GM18909 (cell line): ENCODE measurements at regions not wholly inside any gene's neighbourhood (a gene's known extent, or its start where the extent isn't known, plus 50 kb on each side); places are given as distances from the start of the nearest gene placed in this dataset.

ENCODE experiments used
- ATAC-seq: cut with Tn5 transposase; IDR thresholded peaks from one replicate; pipeline ENCODE4 v1.9.1; 2021; ENCODE audit warnings: mild to moderate bottlenecking; ENCODE audit not compliant: unreplicated experiment, poor library complexity

GRCh38 chr20:10978019-10978702 lies 304.4 kb upstream of the JAG1 start:
- ATAC-seq, result no peak

- no peak for ATAC-seq
These were observed 304.9 kb upstream of the JAG1 start for GRCh38 chr20:10978713-10979112.

GRCh38 chr20:10982692-10983091 lies 308.9 kb upstream of the JAG1 start:
- no peak for ATAC-seq

- no peak for ATAC-seq
These were observed 310.5 kb upstream of the JAG1 start for GRCh38 chr20:10984294-10984693.

DNA sequence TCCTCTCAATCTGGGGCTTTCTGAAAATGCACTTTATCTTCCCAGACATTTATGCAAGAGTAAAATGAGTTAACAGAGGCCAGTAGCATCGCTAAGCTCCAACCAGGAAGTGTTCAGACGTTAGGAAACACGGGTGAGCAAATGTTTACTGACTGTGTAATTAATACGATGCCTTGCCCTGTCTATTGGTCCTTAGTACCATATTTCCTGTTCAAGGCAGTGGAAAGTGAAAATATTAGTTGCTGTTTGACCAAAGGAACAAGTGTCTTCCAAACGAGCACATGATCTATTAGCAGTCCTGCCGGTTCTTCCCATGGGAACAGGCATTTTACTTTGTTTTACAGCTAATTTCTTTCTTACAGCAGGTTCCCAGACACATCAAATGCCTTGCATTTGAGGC lies 311.1 kb upstream of the JAG1 start:
- no peak for ATAC-seq

- no peak for ATAC-seq
These were observed 311.7 kb upstream of the JAG1 start for GRCh38 chr20:10985536-10985935.

GRCh38 chr20:10986586-10986985 lies 312.8 kb upstream of the JAG1 start:
- ATAC-seq, result no peak

GRCh38 chr20:10987651-10988383 lies 314.0 kb upstream of the JAG1 start:
- ATAC-seq, result no peak

DNA sequence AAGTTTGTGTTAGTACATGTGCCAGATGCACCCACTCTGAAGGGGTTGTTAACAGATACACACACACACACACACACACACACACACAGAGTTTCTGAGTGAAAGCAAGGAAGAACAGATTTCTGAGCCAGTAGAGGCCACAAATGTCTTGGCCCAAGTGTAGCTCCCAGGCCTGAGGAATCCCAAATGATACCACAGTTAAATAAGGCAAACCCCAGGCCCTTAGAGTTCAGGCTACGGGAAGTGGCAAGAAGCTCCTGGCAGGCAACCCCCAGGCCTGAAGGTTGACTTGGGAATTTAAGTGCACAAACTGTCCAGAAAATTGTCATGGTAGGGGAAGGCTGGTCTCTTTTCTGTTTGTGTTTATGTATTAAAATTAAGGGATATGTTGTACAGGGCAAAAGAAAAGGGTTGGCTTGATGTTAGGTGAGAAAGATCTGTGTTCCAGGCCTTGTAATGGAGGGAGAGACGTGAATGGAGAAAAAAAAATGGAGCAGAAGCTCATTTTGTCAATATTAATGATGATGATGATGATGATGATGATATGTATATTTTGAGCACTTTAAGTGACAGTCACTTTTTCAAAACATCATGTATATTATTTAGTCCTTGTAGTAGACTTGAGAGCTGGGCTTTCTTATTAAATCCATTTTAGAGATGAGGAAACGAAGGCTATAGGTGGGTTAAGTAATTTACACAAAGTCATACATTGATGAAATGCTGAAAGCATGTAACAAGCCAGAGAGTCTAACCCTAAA lies 317.0 kb upstream of the JAG1 start:
- no peak for ATAC-seq

GRCh38 chr20:10992731-10993130 lies 318.9 kb upstream of the JAG1 start:
- ATAC-seq, result no peak

DNA sequence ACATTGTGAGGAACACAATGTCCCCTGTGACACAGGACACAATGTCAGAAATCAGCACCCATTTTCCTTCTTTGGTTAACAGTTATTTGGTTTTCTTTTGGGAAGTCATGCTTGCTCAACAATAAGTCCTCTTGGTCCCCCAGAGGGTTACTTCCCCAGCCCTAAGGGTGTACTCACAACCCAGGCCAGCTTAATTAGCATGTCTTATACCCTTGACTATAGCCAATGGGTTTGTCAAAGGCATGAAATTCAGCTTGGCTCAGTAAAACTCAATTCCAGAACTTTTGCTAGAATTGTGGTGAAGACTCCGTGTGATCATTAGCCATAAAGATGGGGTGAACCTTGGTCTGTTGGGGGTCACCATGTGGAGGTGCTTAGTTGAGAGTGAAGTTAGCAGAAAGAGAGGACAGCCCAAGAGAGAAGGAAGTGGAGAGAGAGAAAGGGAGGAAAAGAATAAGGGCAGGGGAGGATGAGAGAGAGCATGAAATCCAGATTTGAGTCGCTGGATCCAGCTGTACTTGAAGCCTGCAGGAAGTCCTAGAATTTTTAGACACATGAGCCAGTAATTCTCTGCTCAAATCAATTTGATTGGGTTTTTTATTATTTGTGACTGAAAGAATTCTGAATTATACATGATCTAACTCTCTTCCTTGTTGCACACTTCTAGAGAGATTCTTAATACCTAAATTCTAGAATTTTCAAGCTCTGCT lies 321.3 kb upstream of the JAG1 start:
- no peak for ATAC-seq

DNA sequence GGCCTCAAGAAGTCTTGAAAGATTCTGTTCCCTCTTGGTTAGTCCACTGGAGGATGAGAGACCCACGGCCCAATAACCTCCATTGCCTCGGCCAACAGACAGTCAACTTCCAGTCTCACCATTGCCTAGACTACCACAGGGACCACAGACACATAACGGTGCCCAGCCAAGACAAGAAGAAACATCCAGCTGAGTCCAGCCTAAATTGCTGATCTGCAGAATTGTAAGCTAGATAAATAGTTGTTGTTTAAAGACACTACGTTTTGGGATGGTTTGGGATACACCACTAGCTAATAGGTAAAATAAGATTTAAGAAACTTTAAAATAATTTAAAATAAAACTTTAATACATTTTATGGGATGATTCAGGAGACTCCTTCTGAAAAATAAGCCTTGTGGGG lies 324.7 kb upstream of the JAG1 start:
- no peak for ATAC-seq

DNA sequence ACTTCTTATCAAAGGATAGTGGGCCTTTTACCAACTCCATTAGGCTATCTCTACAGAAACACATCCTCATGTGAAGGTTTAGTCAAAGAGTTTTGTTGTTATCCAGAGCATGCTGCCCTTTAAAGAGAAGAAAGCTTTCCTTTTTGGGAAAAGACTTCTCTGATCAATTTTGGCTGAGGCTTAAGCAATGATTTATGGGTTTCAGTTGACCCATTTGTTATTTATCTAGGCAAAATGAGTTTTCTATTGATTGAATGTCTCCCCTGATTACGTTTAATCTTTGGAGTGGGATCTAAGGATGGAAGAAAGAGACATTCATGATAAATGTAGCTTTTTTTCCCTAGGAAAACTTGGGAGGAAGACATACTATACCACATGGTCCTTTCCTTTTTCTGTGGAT lies 326.6 kb upstream of the JAG1 start:
- no peak for ATAC-seq

GRCh38 chr20:11001302-11001701 lies 327.5 kb upstream of the JAG1 start:
- ATAC-seq, result no peak

DNA sequence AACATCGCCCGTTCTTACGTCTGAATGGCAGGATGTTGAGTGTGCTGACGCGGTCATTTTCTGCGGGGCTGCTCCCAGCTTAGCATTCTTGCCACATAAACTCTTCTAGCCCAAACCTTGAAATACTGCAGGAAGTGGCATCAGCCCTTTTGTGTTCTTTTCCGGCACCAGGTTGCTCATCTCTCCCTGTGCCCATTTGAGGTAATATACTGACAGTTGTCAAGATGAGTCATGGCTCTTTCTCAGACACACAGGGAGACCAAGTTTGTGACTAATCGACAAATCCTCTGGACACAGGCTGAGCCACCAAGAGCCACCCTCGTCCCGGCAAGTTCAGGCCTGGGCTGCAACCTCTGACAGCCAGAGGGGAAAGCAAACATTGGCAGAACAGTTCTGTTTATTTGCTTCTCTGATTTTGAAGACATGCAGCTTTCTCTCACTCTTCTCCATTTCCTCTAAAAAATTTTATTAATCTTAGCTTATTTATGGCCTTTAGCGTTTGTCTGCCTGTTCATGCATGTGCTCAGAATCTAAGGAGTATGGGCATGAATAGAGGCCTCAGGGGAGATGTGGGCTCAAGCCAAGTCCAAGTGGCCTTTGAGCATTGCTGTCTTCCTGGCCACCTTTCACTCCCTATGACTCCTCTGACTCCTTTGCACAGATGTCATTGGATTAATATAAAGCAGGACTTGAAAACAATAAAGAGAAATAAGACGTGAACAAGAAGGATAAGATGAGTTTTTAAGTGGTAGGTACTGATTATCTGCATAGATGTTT lies 328.2 kb upstream of the JAG1 start:
- ATAC-seq, result no peak

DNA sequence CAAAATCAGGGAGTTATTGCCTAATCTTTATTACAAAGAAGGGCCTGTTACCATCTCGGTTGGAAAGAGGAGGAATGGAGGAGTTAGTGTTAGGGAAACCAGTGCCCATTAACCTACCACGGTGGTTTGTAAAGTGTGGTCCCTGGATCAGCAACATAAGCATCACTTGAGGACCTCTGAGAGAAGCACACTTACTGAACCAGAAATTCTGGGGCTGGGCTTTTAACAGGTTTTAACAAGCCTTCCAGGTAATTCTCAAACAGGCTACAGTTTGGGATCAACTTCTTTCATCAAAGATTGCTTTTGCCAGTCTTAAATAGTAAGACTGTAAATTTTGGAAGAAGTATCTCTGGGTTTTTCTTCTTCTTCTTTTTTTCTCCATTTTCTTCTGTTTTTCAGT lies 329.5 kb upstream of the JAG1 start:
- no peak for ATAC-seq

GRCh38 chr20:11008444-11009033 lies 334.7 kb upstream of the JAG1 start:
- ATAC-seq, result no peak

DNA sequence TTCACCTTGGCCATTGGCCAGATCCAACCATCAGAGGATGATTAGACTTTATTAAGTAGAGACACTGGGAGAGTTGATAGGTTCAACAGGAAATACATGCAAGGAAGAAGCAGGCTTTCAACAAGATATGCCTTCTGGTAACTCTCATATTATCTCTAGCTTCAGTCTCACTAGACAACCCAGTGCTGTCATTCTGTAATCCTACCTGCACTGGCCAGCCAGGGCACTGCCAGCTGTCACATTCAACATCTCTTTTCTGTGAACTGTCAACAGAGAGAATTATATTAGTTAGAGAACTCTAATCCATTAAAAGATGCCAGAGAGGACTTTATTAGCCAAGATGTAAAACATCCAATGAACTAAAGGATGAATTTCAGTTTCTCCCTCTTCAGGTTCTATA lies 337.9 kb upstream of the JAG1 start:
- ATAC-seq, result no peak

GRCh38 chr20:11012975-11013374 lies 339.2 kb upstream of the JAG1 start:
- ATAC-seq, result no peak

DNA sequence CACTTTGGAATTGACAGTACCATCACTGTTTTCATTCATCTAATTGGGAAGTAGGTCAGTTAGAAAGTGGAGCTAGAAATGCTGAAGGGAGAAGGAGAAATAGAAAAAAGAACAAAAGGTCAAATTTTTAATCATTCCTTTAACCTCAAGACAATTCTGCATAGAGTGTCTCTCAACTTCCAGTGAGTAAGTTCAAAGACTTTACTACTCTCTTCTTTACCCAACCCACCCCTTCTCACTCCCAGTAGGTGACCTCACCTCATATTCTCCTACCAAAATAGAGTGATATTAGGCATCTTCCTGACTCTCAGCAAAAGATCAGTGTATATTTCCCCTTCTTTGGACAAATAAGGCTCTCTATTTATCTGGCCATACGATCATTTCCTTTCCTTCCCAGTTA lies 340.0 kb upstream of the JAG1 start:
- no peak for ATAC-seq
